ENCODE measurements at regions not wholly inside any gene's neighbourhood (a gene's known extent, or its start where the extent isn't known, plus 50 kb on each side); places are given as distances from the start of the nearest gene placed in this dataset.

DNA sequence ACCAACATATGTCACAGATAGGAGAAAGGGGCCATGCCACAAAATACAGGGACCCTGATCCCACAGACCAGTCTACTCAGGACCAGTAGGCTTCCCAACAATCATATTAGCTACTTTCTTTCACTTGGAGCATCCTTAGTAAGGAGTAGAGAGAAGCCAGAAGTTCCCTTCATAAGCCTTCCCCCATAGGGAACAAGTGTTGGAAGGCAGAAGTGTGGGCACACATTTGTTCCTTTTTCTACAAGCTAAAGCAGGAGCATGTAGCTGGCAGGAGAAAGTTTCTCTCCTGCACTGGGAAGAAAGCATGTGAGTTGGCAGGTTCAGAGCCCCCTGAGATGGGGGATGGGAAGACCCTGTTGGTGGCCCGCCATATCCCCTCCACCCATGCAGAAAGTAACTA lies 165.4 kb downstream of the KCTD12 start:
- no peak overlapping the region for H3K4me3 ChIP-seq
- H3K9ac ChIP-seq (ENCODE audit: insufficient read length), result no peak overlapping the region
- TF ChIP-seq POLR2AphosphoS5 (IDR thresholded peaks at IDR 0.05; ENCODE audit: borderline replicate concordance, low read depth, low read length), result no peak
- no peak overlapping the region for H3K27ac ChIP-seq
- no peak for DNase-seq (ENCODE audit: low read depth, low spot score)
- no peaks in the 10 kb centered on the region for H3K9me3 ChIP-seq (ENCODE audit: low read depth, low read length)
- H3K36me3 ChIP-seq (ENCODE audit: insufficient read depth, low read length), result no peaks in the 10 kb centered on the region

DNA sequence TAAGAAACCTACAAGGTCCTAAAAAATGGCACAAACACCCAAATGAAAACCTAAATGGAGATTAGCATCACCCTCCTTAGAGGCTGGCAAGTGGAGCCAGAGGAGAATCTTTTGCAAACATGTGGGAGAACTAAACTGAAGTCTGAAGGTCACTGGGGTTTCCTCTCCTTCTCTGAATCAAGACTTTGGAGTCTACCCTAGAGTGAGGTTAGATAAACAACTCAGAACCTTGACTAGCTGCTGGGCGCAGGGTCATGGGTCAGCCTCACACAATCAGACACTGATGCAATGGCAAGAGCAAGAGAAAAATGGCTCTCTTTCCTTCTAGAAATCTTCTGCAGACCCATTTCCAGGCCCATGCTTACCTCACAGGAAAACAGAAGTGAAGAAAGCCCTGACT lies 165.8 kb downstream of the KCTD12 start:
- no peaks in the 10 kb centered on the region for H3K36me3 ChIP-seq (ENCODE audit: insufficient read depth, low read length)

DNA sequence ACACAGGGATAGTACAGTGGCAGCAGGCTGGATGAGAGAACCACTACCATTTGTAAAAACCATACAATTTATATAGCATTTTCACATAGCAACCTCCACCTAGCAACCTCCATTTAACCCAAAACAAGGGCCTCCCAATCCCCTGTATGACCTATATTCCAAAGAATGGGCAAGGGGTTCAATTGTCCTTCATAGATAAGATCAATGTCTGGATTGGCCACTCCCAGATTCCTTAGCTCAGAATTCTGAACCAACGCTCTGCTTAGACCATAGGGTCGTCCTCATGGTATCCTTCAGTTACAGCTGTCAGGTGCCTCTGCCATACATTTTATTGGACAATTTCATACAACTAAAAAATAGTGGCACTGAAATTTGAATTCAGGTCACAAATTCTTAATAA lies 166.2 kb downstream of the KCTD12 start:
- no peak overlapping the region for H3K27ac ChIP-seq
- no peaks in the 10 kb centered on the region for H3K36me3 ChIP-seq (ENCODE audit: insufficient read depth, low read length)
- no peaks in the 10 kb centered on the region for H3K9me3 ChIP-seq (ENCODE audit: low read depth, low read length)
- DNase-seq (ENCODE audit: low read depth, low spot score), result no peak
- TF ChIP-seq FOXP2 (optimal IDR thresholded peaks at IDR 0.05; ENCODE audit: control extremely low read depth, extremely low read length, insufficient read depth), result no peak
- TF ChIP-seq POLR2AphosphoS5 (IDR thresholded peaks at IDR 0.05; ENCODE audit: borderline replicate concordance, low read depth, low read length), result no peak
- no peak for TF ChIP-seq EZH2 (IDR thresholded peaks at IDR 0.05)
- no peak overlapping the region for H3K9ac ChIP-seq (ENCODE audit: insufficient read length)
- no peak overlapping the region for H3K4me3 ChIP-seq

More for the DNA sequence above, 165.8 kb downstream of the KCTD12 start:
- Histone ChIP-seq H3K9me3 (ENCODE audit: low read depth, low read length) (no peaks in the 10 kb centered on the region), H3K27ac (no peak overlapping the region), H3K4me3 (no peak overlapping the region), H3K9ac (ENCODE audit: insufficient read length) (no peak overlapping the region)
- TF ChIP-seq EZH2 (IDR thresholded peaks at IDR 0.05), result no peak
- TF ChIP-seq FOXP2 (optimal IDR thresholded peaks at IDR 0.05; ENCODE audit: control extremely low read depth, extremely low read length, insufficient read depth), result no peak
- no peak for TF ChIP-seq POLR2AphosphoS5 (IDR thresholded peaks at IDR 0.05; ENCODE audit: borderline replicate concordance, low read depth, low read length)
- no peak for DNase-seq (ENCODE audit: low read depth, low spot score)

DNA sequence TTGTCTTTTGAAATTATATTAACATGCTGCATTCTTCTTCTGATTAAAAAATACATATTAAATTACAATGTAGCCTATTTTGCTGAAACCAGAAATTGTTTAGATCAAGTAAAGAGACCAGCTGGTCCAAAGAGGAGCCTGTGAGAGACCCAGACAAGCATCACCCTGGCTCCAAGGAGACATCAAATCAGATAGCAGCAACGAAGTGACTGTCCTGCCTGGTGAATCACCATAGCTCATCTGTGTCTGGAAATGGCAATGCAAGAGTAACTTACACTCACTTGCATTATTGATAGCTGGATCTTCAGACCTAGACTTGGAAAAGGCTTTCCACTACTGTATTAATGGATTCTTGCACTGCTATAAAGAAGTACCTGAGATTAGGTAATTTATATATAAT lies 169.1 kb downstream of the KCTD12 start:
- Histone ChIP-seq H3K9ac (ENCODE audit: insufficient read length) (no peak overlapping the region), H3K4me3 (no peak overlapping the region), H3K27ac (no peak overlapping the region), H3K9me3 (ENCODE audit: low read depth, low read length) (no peaks in the 10 kb centered on the region), H3K36me3 (ENCODE audit: insufficient read depth, low read length) (no peaks in the 10 kb centered on the region)
- TF ChIP-seq POLR2AphosphoS5 (IDR thresholded peaks at IDR 0.05; ENCODE audit: borderline replicate concordance, low read depth, low read length) (no peak), FOXP2 (optimal IDR thresholded peaks at IDR 0.05; ENCODE audit: control extremely low read depth, extremely low read length, insufficient read depth) (no peak), EZH2 (IDR thresholded peaks at IDR 0.05) (no peak)
- no peak for DNase-seq (ENCODE audit: low read depth, low spot score)

DNA sequence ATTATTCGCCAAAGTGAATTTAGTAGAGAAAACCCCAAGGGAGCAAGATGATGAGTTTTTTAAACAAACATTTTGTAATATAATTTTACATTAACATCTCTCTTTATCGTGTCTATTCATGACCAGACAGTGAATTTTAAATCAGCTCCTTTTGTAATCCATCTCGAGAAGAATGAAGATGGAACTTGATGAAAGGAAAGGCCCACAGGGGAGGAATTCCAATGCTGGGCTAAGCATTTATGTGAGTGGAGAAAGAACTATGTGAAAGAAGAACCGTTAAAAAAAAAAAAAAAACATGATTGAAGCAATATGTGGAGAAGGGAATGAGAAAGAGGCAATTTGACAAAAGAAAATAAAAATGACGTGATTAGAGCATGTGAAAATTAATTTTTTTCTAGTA lies 170.6 kb downstream of the KCTD12 start:
- DNase-seq (ENCODE audit: low read depth, low spot score), result peak; percentile 83
- peak overlapping the region; percentile 62 for H3K4me3 ChIP-seq
- peak overlapping the region; percentile 88 for H3K27ac ChIP-seq
- TF ChIP-seq FOXP2 (optimal IDR thresholded peaks at IDR 0.05; ENCODE audit: control extremely low read depth, extremely low read length, insufficient read depth) (no peak), EZH2 (IDR thresholded peaks at IDR 0.05) (no peak), POLR2AphosphoS5 (IDR thresholded peaks at IDR 0.05; ENCODE audit: borderline replicate concordance, low read depth, low read length) (no peak; the same call in 1 of the 2 replicates)
- H3K9me3 ChIP-seq (ENCODE audit: low read depth, low read length), result no peaks in the 10 kb centered on the region
- H3K9ac ChIP-seq (ENCODE audit: insufficient read length), result peak overlapping the region; percentile 43
- H3K36me3 ChIP-seq (ENCODE audit: insufficient read depth, low read length), result no peaks in the 10 kb centered on the region

DNA sequence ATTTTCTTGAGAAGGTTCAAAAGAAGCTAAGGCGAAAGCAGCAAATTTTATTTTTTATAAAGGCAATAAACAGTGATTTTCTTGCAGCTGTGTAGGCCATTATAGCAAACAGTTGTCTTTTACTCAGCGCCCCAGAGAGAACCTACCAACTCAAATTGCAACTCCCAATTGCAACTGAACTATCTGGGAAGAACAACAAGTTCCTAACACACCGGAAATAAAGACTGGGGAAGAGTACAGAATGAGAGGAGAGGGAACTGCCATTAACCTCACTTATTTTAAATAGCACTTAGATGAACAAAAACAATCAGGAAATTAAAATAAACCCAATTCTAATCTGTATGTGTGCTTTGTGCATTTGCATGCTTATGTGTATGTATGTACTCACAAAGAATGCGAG lies 171.1 kb downstream of the KCTD12 start:
- peak overlapping the region; percentile 88 for H3K27ac ChIP-seq
- no peak for TF ChIP-seq FOXP2 (optimal IDR thresholded peaks at IDR 0.05; ENCODE audit: control extremely low read depth, extremely low read length, insufficient read depth)
- TF ChIP-seq POLR2AphosphoS5 (IDR thresholded peaks at IDR 0.05; ENCODE audit: borderline replicate concordance, low read depth, low read length), result no peak
- no peak for TF ChIP-seq EZH2 (IDR thresholded peaks at IDR 0.05)
- DNase-seq (ENCODE audit: low read depth, low spot score), result no peak

DNA sequence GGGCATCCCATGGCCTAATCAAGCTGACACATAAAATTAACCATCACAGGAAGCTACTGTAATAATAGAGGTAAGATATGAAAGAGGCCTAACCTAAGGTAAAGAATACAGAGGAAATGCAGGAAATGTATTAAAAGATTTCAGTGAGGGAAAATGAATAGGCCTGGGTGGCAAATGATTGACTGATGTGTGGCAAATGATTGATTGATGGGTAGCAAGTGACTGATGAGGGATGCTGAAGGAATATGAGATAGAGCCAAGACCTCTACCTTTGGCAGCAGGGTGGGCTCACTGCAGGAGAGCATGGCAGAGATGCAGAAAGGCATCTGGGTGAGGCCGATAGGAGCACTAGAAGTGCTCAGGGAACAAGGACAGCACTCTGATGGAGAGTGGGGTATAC lies 172.9 kb downstream of the KCTD12 start:
- Histone ChIP-seq H3K4me3 (no peak overlapping the region), H3K27ac (no peak overlapping the region), H3K36me3 (ENCODE audit: insufficient read depth, low read length) (no peaks in the 10 kb centered on the region), H3K9me3 (ENCODE audit: low read depth, low read length) (no peaks in the 10 kb centered on the region), H3K9ac (ENCODE audit: insufficient read length) (no peak overlapping the region)
- no peak for DNase-seq (ENCODE audit: low read depth, low spot score)
- no peak for TF ChIP-seq POLR2AphosphoS5 (IDR thresholded peaks at IDR 0.05; ENCODE audit: borderline replicate concordance, low read depth, low read length)
- no peak for TF ChIP-seq EZH2 (IDR thresholded peaks at IDR 0.05)
- TF ChIP-seq FOXP2 (optimal IDR thresholded peaks at IDR 0.05; ENCODE audit: control extremely low read depth, extremely low read length, insufficient read depth), result no peak

More for the DNA sequence above, 171.1 kb downstream of the KCTD12 start:
- Histone ChIP-seq H3K36me3 (ENCODE audit: insufficient read depth, low read length) (no peaks in the 10 kb centered on the region), H3K4me3 (peak overlapping the region; percentile 62), H3K9me3 (ENCODE audit: low read depth, low read length) (no peaks in the 10 kb centered on the region), H3K9ac (ENCODE audit: insufficient read length) (peak overlapping the region; percentile 43)

DNA sequence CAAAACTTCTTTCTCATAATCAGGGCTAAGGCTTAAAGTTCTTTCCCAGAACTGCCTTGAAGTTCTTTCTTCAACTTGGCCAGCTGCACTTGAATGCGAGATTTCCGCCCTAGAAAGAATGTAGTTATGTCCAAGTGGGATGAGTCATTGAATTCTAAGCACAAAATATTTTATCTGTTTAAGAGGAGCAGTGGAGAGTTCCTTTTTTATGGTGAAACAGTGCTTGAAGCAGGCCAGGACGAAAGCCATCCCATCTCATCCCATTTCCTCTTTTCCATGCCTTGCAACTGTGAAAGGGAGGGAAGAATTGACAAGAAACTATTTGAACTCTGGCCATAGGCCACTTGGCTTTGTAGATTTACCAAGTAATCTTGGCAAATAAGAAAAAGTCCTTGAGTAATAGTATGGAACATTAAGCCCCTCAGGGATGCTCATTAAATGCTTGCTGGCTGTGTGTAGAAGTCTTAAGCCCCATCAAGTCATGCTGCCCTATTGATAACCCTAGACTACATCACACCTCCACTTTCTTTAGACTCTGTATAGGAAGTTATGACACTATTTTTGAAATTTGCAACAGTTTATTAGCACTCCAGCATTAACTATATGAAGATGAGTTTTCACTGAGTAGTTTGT lies 174.5 kb downstream of the KCTD12 start:
- Histone ChIP-seq H3K9me3 (ENCODE audit: low read depth, low read length) (no peaks in the 10 kb centered on the region), H3K9ac (ENCODE audit: insufficient read length) (no peak overlapping the region), H3K4me3 (no peak overlapping the region), H3K36me3 (ENCODE audit: insufficient read depth, low read length) (no peaks in the 10 kb centered on the region), H3K27ac (no peak overlapping the region)
- TF ChIP-seq POLR2AphosphoS5 (IDR thresholded peaks at IDR 0.05; ENCODE audit: borderline replicate concordance, low read depth, low read length) (no peak), FOXP2 (optimal IDR thresholded peaks at IDR 0.05; ENCODE audit: control extremely low read depth, extremely low read length, insufficient read depth) (no peak), EZH2 (IDR thresholded peaks at IDR 0.05) (no peak)
- no peak for DNase-seq (ENCODE audit: low read depth, low spot score)

DNA sequence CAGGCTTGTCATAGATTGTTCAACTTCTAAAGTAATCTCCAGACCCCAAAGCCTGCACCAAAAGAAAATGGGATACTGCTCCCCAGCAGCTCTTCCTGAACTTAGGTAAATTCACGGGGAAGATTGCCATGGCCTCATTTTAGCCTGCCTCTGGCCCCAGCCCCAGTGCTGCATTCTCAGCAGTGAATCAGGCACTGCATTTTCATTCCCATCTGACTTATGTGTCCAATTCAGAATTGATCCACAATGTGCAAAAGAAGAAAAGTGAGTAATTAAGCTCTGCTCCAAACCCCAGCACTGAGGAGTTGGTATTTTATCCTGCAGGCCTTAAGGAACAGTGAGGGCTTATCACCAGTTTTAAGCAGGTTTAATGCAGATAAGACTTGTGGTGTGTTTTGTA lies 176.4 kb downstream of the KCTD12 start:
- no peak for TF ChIP-seq POLR2AphosphoS5 (IDR thresholded peaks at IDR 0.05; ENCODE audit: borderline replicate concordance, low read depth, low read length)
- no peak for TF ChIP-seq EZH2 (IDR thresholded peaks at IDR 0.05)
- no peak for TF ChIP-seq FOXP2 (optimal IDR thresholded peaks at IDR 0.05; ENCODE audit: control extremely low read depth, extremely low read length, insufficient read depth)
- no peak for DNase-seq (ENCODE audit: low read depth, low spot score)
- Histone ChIP-seq H3K9ac (ENCODE audit: insufficient read length) (no peak overlapping the region), H3K27ac (no peak overlapping the region), H3K9me3 (ENCODE audit: low read depth, low read length) (no peaks in the 10 kb centered on the region), H3K36me3 (ENCODE audit: insufficient read depth, low read length) (no peaks in the 10 kb centered on the region), H3K4me3 (no peak overlapping the region)
